A549 (cell line): ENCODE measurements at regions not wholly inside any gene's neighbourhood (a gene's known extent, or its start where the extent isn't known, plus 50 kb on each side); places are given as distances from the start of the nearest gene placed in this dataset.

ENCODE experiments used
- ATAC-seq, 2 experiments: fragments of 200-7000 bp in 1 of 2; fragments of >200 bp in 1 of 2; cut with Nextera tagmentation in 1 of 2; cut with Tn5 transposase in 1 of 2; 3 replicates each; pipeline versions ENCODE4 v1.8.0 to v1.9.1; 2018 to 2020; ENCODE audit warnings: mild to moderate bottlenecking in 1 of 2, moderate library complexity in 1 of 2
- CTCF ChIA-PET: fragments of 300-600 bp; sonication (Branson Sonifier 250); formaldehyde crosslinking; extraction: SDS; loops from one replicate; lab custom pipeline; 2021; ENCODE audit warnings: antibody characterized with exemption, inconsistent platforms; lab: Yijun Ruan, JAX
- POLR2A ChIA-PET: fragments of 350-600 bp; formaldehyde crosslinking; extraction: SDS; loops from one replicate; lab custom pipeline; 2021; ENCODE audit warnings: antibody characterized with exemption, inconsistent platforms; lab: Yijun Ruan, JAX
- DNase-seq, 2 experiments: peaks; one replicate each; pipeline versions ENCODE4 v3.0.0 to v3.0.0-alpha.2; 2011 to 2016; ENCODE audit warnings: low read depth in 1 of 2, low spot score in 1 of 2
- FAIRE-seq: peaks from 2 replicates; lab custom pipeline; 2011; peaks lifted over from hg19 to GRCh38; lab: Jason Lieb, UNC
- H3K27ac ChIP-seq, 2 experiments: fragments of >200 bp; sonication (Bioruptor Twin); formaldehyde crosslinking; 3 replicates each; pipeline ENCODE4 v1.5.1; 2016 to 2017
- H3K4me1 ChIP-seq: fragments of >200 bp; sonication (Bioruptor Twin); formaldehyde crosslinking; 3 replicates; pipeline ENCODE4 v1.6.1; 2016
- H3K4me2 ChIP-seq: fragments of >200 bp; sonication (Bioruptor Twin); formaldehyde crosslinking; 3 replicates; pipeline ENCODE4 v1.6.1; 2016
- H3K4me3 ChIP-seq: fragments of >200 bp; sonication (Bioruptor Twin); formaldehyde crosslinking; 3 replicates; pipeline ENCODE4 v1.5.1; 2016
- H3K9me3 ChIP-seq: fragments of >200 bp; sonication (Bioruptor Twin); formaldehyde crosslinking; 3 replicates; pipeline ENCODE4 v1.6.1; 2016
- CBX8 ChIP-seq: fragments of 200-600 bp; sonication (generic); IDR thresholded peaks from 2 replicates; pipeline ENCODE4 v1.6.1; 2016
- CHD4 ChIP-seq: fragments of 200-600 bp; sonication (generic); IDR thresholded peaks from 2 replicates; pipeline ENCODE4 v1.6.1; 2016; ENCODE audit warnings: antibody characterized with exemption, mild to moderate bottlenecking, borderline replicate concordance
- EP300 ChIP-seq, 2 experiments: fragments of >200 bp; sonication (Bioruptor Twin); formaldehyde crosslinking; IDR thresholded peaks; 2 replicates in 1 of 2; 3 replicates in 1 of 2; pipeline ENCODE4 v1.6.1; 2016 to 2017
- FOSL2 ChIP-seq, 2 experiments: fragments of 450-650 bp in 1 of 2; fragments of >200 bp in 1 of 2; sonication (Bioruptor Twin) in 1 of 2; formaldehyde crosslinking; IDR thresholded peaks; 2 replicates each; pipeline versions ENCODE4 v1.5.0 to v1.6.1; 2016 to 2020; ENCODE audit warnings: mild to moderate bottlenecking in 1 of 2, moderate library complexity in 1 of 2
- FOXS1 ChIP-seq: fragments of 250-450 bp; sonication (Bioruptor Pico); IDR thresholded peaks from 2 replicates; pipeline ENCODE4 v1.5.0; 2020; ENCODE audit warnings: mild to moderate bottlenecking, moderate library complexity
- GATA3 ChIP-seq: IDR thresholded peaks from 2 replicates; pipeline ENCODE4 v1.6.1; 2012; ENCODE audit warnings: borderline replicate concordance
- HDAC2 ChIP-seq: fragments of 200-600 bp; sonication (generic); IDR thresholded peaks from 2 replicates; pipeline ENCODE4 v1.6.1; 2016
- HEYL ChIP-seq: fragments of 250-450 bp; sonication (Bioruptor Pico); IDR thresholded peaks from 2 replicates; pipeline ENCODE4 v1.8.0; 2021; ENCODE audit warnings: mild to moderate bottlenecking, moderate library complexity
- HOXA7 ChIP-seq: fragments of 250-450 bp; sonication (Bioruptor Pico); IDR thresholded peaks from 2 replicates; pipeline ENCODE4 v1.5.0; 2020; ENCODE audit warnings: mild to moderate bottlenecking, moderate library complexity
- JUNB ChIP-seq: fragments of >200 bp; sonication (Bioruptor Twin); formaldehyde crosslinking; IDR thresholded peaks from 2 replicates; pipeline ENCODE4 v1.6.1; 2016
- KDM5A ChIP-seq: fragments of 200-600 bp; sonication (generic); IDR thresholded peaks from 2 replicates; pipeline ENCODE4 v1.6.1; 2016; ENCODE audit warnings: antibody characterized with exemption, mild to moderate bottlenecking
- NFE2L2 ChIP-seq: fragments of 150-350 bp; conservative IDR thresholded peaks from 2 replicates; pipeline ENCODE4 v1.6.1; 2014; ENCODE audit warnings: low read length
- NPAS2 ChIP-seq: fragments of 250-450 bp; sonication (Bioruptor Pico); IDR thresholded peaks from 2 replicates; pipeline ENCODE4 v1.8.0; 2022; ENCODE audit warnings: mild to moderate bottlenecking, moderate library complexity, borderline replicate concordance
- NR3C1 ChIP-seq: fragments of >200 bp; sonication (Bioruptor Twin); formaldehyde crosslinking; IDR thresholded peaks from 3 replicates; pipeline ENCODE4 v1.6.1; 2017
- POLR2A ChIP-seq: IDR thresholded peaks from 2 replicates; pipeline ENCODE4 v1.6.1; 2012; ENCODE audit warnings: mild to moderate bottlenecking, low read length
- POLR2AphosphoS2 ChIP-seq: conservative IDR thresholded peaks from 2 replicates; pipeline ENCODE4 v1.6.1; 2012; ENCODE audit warnings: low read length, improper control_type of control experiment, inconsistent platforms
- RCOR1 ChIP-seq: fragments of 150-350 bp; IDR thresholded peaks from 2 replicates; pipeline ENCODE4 v1.6.1; 2014; ENCODE audit warnings: antibody characterized with exemption, low read length, low read depth
- TP53 ChIP-seq: fragments of 250-450 bp; sonication (Bioruptor Pico); IDR thresholded peaks from 2 replicates; pipeline ENCODE4 v1.5.0; 2021; ENCODE audit warnings: mild to moderate bottlenecking, moderate library complexity
- ZC3H11A ChIP-seq: fragments of 450-650 bp; IDR thresholded peaks from 2 replicates; pipeline ENCODE4 v1.6.1; 2014; ENCODE audit warnings: antibody characterized with exemption, mild to moderate bottlenecking
- ZSCAN20 ChIP-seq: fragments of 250-450 bp; sonication (Bioruptor Pico); IDR thresholded peaks from 2 replicates; pipeline ENCODE4 v1.8.0; 2022; ENCODE audit warnings: mild to moderate bottlenecking, moderate library complexity
- WGBS: methylation state at CpG from one replicate; pipeline ENCODE4 v1.1.6; 2017; ENCODE audit errors: missing lambda C conversion rate; 5-methylcytosine and 5-hydroxymethylcytosine counted together
- TF ChIP-seq, protein P1 (sequence below): fragments of 450-650 bp; IDR thresholded peaks from 2 replicates; pipeline ENCODE4 v1.6.1; 2014; ENCODE audit warnings: antibody characterized with exemption
- TF ChIP-seq, protein P2 (sequence below): fragments of >200 bp; sonication (Bioruptor Twin); formaldehyde crosslinking; IDR thresholded peaks from 3 replicates; pipeline ENCODE4 v1.6.1; 2016
- TF ChIP-seq, protein P3 (sequence below): fragments of >200 bp; sonication (Bioruptor Twin); formaldehyde crosslinking; IDR thresholded peaks from 3 replicates; pipeline ENCODE4 v1.5.1; 2016
- TF ChIP-seq, protein P4 (sequence below): fragments of 250-450 bp; sonication (Bioruptor Pico); IDR thresholded peaks from 2 replicates; pipeline ENCODE4 v1.5.0; 2021; ENCODE audit warnings: mild to moderate bottlenecking, moderate library complexity, borderline replicate concordance

DNA sequence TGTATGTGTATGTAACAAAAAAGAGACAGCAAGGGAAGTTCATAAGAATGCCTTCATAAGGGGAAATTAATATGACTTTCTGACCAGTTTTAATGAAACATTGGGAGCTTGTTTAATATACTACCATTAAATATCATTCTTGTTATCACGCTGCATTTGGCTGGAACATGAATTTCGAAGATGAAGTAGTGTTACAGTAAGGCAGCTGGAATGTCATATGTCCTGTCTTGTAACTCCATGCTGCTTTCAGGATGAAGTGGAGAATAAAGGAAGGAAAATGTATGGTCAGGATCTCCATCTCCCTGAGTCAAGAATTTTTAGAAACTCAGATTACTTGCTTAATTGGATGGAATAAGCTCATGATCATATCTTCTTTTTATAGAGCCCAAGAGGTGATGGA lies 61.5 kb upstream of the DMAC1 start:
- 4% methylated on average over 2 of the region's 2 CpGs for WGBS
- no peak for FAIRE-seq
- no peak for ATAC-seq
- ChIA-PET CTCF (no interaction called here), POLR2A (no interaction called here)
- H3K27ac ChIP-seq, result no peak overlapping the region
- H3K4me3 ChIP-seq, result no peak overlapping the region
- DNase-seq, result no peak
- H3K9me3 ChIP-seq, result no peaks in the 10 kb centered on the region
- H3K4me1 ChIP-seq, result no peaks in the 10 kb centered on the region
- no peak overlapping the region for H3K4me2 ChIP-seq
- TF ChIP-seq HDAC2 (no peak), EP300 (IDR thresholded peaks at IDR 0.05) (no peak), POLR2AphosphoS2 (no peak), NR3C1 (no peak), NPAS2 (CRISPR knock-in tag) (no peak), GATA3 (no peak)
- TF ChIP-seq, protein P1, sequence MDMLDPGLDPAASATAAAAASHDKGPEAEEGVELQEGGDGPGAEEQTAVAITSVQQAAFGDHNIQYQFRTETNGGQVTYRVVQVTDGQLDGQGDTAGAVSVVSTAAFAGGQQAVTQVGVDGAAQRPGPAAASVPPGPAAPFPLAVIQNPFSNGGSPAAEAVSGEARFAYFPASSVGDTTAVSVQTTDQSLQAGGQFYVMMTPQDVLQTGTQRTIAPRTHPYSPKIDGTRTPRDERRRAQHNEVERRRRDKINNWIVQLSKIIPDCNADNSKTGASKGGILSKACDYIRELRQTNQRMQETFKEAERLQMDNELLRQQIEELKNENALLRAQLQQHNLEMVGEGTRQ, result no peak
- TF ChIP-seq, protein P2, sequence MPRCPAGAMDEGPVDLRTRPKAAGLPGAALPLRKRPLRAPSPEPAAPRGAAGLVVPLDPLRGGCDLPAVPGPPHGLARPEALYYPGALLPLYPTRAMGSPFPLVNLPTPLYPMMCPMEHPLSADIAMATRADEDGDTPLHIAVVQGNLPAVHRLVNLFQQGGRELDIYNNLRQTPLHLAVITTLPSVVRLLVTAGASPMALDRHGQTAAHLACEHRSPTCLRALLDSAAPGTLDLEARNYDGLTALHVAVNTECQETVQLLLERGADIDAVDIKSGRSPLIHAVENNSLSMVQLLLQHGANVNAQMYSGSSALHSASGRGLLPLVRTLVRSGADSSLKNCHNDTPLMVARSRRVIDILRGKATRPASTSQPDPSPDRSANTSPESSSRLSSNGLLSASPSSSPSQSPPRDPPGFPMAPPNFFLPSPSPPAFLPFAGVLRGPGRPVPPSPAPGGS, result no peak

DNA sequence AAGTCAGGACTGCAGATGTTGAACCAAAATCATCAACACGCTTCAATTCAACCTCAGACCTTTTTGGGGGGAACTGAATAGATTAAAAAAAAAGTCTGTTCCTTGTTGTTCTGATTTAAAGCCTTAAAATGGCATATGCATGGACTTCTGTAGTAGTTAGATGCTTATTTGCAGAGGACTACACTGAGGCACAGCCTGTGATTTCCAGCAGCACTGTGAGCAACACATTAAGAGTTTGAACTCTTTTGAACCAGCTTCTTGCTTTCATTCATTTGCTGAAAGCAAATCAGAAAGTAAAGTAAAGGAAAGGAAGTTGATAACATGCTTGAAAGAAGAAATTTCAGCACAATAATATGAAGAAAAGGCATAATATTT lies 60.7 kb upstream of the DMAC1 start:
- TF ChIP-seq POLR2A (no peak), HOXA7 (CRISPR knock-in tag) (no peak), CBX8 (no peak)
- POLR2A ChIA-PET, result no interaction called here
- Histone ChIP-seq H3K4me1 (no peaks in the 10 kb centered on the region), H3K27ac (no peak overlapping the region), H3K4me2 (no peak overlapping the region), H3K9me3 (no peaks in the 10 kb centered on the region), H3K4me3 (no peak overlapping the region)
- CTCF ChIA-PET, result no interaction called here
- DNase-seq (no peak), ATAC-seq (no peak), FAIRE-seq (no peak)
- 0% methylated on average over 1 of the region's 1 CpG for WGBS

DNA sequence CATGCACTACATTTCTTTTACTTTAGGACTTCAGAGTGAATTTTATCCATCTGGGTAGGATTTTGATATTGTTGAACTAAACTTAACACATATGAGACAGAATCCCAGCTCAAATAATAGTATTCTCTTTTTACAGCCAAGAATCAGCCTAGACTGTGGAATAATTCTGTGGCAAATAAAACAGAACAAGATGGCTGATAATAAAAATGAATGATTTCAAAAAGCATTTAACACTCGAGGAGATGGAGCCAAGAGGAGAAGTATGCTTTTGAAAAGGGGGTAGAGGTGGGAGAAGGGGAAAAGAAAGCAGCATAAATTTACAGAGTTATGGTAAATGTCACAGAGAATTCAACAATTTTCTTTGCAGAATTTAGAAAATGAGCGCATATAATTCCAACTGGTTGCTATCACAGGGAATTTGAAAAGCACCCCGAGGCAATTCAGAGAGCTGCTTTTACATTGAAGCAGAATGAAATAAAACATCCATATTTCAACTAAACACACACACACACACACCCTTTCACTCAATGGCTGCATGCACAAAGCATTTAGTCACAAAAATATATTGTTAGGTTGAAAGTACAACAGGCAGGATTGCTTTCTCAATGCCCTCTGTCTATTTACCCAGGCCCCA lies 60.2 kb upstream of the DMAC1 start:
- H3K4me2 ChIP-seq, result no peak overlapping the region
- DNase-seq (no peak), FAIRE-seq (no peak), ATAC-seq (no peak)
- 28% methylated on average over 3 of the region's 3 CpGs for WGBS
- ChIA-PET CTCF (no interaction called here), POLR2A (no interaction called here)
- H3K9me3 ChIP-seq, result no peaks in the 10 kb centered on the region
- no peak overlapping the region for H3K4me3 ChIP-seq
- no peak for TF ChIP-seq NPAS2 (CRISPR knock-in tag)
- no peak for TF ChIP-seq ZSCAN20 (CRISPR knock-in tag)
- TF ChIP-seq RCOR1, result no peak
- no peak for TF ChIP-seq FOXS1
- TF ChIP-seq, protein P2, result no peak
- TF ChIP-seq HEYL (CRISPR knock-in tag), result no peak
- TF ChIP-seq HOXA7 (CRISPR knock-in tag), result no peak
- no peak for TF ChIP-seq NFE2L2
- TF ChIP-seq FOSL2 (IDR thresholded peaks at IDR 0.05), result no peak
- no peak for TF ChIP-seq FOSL2 (CRISPR knock-in tag; IDR thresholded peaks at IDR 0.05)
- TF ChIP-seq KDM5A, result no peak
- no peak for TF ChIP-seq ZC3H11A
- TF ChIP-seq HDAC2, result no peak
- H3K27ac ChIP-seq, result no peak overlapping the region
- H3K4me1 ChIP-seq, result no peaks in the 10 kb centered on the region

DNA sequence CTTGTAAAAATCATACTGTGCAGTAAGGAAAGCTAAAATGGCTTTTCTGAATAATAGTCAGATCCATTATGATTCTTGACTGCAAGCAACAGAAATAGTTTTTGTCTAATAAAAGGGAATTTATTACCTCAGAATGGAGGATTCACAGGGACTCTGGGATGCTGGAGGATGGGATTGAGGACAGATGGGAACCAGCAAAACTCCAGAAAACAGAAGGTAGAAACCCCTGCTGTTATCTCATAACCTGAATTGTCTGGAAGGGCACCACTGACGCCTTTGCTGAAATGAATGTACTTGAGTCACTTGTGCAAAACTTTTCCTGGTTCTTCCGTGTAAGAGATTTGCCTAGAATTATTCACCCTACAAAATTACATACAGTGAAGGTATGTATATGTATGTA lies 58.6 kb upstream of the DMAC1 start:
- WGBS, result 0% methylated on average over 2 of the region's 2 CpGs
- Histone ChIP-seq H3K4me1 (no peaks in the 10 kb centered on the region), H3K27ac (no peak overlapping the region), H3K9me3 (no peaks in the 10 kb centered on the region), H3K4me2 (no peak overlapping the region), H3K4me3 (no peak overlapping the region)
- DNase-seq (no peak), FAIRE-seq (no peak), ATAC-seq (no peak)
- POLR2A ChIA-PET, result no interaction called here
- CTCF ChIA-PET, result no interaction called here
- TF ChIP-seq, protein P2, result no peak
- TF ChIP-seq CHD4, result no peak
- no peak for TF ChIP-seq HOXA7 (CRISPR knock-in tag)
- TF ChIP-seq TP53 (CRISPR knock-in tag), result no peak
- no peak for TF ChIP-seq EP300 (IDR thresholded peaks at IDR 0.05)
- TF ChIP-seq, protein P3, sequence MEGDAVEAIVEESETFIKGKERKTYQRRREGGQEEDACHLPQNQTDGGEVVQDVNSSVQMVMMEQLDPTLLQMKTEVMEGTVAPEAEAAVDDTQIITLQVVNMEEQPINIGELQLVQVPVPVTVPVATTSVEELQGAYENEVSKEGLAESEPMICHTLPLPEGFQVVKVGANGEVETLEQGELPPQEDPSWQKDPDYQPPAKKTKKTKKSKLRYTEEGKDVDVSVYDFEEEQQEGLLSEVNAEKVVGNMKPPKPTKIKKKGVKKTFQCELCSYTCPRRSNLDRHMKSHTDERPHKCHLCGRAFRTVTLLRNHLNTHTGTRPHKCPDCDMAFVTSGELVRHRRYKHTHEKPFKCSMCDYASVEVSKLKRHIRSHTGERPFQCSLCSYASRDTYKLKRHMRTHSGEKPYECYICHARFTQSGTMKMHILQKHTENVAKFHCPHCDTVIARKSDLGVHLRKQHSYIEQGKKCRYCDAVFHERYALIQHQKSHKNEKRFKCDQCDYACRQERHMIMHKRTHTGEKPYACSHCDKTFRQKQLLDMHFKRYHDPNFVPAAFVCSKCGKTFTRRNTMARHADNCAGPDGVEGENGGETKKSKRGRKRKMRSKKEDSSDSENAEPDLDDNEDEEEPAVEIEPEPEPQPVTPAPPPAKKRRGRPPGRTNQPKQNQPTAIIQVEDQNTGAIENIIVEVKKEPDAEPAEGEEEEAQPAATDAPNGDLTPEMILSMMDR, result no peak
- TF ChIP-seq, protein P4, sequence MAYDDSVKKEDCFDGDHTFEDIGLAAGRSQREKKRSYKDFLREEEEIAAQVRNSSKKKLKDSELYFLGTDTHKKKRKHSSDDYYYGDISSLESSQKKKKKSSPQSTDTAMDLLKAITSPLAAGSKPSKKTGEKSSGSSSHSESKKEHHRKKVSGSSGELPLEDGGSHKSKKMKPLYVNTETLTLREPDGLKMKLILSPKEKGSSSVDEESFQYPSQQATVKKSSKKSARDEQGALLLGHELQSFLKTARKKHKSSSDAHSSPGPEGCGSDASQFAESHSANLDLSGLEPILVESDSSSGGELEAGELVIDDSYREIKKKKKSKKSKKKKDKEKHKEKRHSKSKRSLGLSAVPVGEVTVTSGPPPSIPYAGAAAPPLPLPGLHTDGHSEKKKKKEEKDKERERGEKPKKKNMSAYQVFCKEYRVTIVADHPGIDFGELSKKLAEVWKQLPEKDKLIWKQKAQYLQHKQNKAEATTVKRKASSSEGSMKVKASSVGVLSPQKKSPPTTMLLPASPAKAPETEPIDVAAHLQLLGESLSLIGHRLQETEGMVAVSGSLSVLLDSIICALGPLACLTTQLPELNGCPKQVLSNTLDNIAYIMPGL (CRISPR knock-in tag), result no peak
- no peak for TF ChIP-seq JUNB
